Limb (tissue), 2 donors: ENCODE measurements at regions not wholly inside any gene's neighbourhood (a gene's known extent, or its start where the extent isn't known, plus 50 kb on each side); places are given as distances from the start of the nearest gene placed in this dataset.

Source experiments
- DNase-seq, 2 donors: peaks; one replicate each; pipeline ENCODE4 v3.0.0-alpha.2; 2016; ENCODE audit errors: extremely low spot score in 2 of 2

GRCh38 chr16:88284626-88285513, 97.9 kb upstream of the ZNF469 start:
- DNase-seq, result no peak

DNA sequence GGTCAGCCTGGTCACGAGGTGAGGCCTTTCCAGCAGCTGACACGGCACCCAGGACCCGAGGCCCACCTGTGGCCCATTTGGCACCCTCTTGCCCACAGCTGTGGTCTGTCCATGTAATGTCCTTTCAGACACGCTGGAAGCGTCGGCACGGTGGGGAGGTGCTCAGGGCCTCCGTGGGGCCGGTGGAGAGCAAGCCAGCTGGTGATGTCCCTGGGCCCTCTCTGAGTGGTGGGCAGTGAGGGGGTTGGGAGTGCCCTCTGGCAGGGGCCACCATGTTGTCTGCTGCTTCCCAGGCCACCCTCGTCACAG, 97.3 kb upstream of the ZNF469 start:
- no peak for DNase-seq

DNA sequence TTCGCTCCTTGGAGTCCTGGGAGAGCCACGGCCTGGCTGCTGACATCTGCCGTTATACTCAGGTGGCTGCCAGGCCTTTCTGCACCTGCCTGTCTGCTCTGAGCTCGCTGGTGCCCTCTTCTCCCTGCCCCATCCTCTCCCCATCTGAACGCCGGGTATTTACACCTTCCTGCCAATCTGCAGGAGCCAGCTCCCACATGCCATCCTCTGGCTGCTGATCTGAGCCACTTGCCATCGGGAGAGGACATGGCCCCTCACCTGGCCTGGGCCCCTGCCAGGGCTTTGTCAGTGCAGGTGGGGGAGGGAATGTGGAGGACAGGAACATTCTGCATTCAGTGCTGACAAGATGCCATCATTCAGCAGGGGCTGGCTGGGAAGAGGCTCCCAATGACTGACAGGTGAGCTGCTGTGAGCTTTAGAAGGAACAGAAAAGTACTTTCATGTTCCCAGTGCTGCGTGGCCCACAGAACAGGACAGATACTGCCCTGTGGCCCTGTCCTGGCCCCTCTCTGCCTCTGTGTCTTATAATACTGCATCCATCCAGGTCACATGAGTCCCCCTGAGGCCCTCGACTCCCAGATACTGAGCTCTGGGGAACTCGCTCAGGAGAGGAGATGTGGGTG, 96.3 kb upstream of the ZNF469 start:
- DNase-seq, result no peak

- DNase-seq, result no peak
Observed at GRCh38 chr16:88287219-88287618, 95.5 kb upstream of the ZNF469 start.

- DNase-seq, result no peak
Observed at GRCh38 chr16:88288303-88288702, 94.5 kb upstream of the ZNF469 start.

DNA sequence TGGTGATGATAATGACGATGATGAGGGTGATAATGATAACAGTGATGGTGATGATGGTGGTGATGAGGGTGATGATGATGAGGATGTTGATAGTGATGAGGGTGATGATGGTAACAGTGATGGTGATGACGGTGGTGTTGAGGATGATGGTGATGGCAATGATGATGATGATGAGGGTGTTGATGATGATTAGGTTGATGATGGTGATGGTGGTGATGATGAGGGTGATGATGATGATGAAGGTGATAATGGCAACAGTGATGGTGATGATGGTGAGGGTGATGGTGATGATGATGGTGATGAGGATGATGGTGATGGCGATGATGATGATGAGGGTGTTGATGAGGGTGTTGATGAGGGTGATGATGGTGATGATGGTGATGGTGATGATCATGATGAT, 93.8 kb upstream of the ZNF469 start:
- no peak for DNase-seq

GRCh38 chr16:88289561-88289960, 93.2 kb upstream of the ZNF469 start:
- DNase-seq, result no peak

DNA sequence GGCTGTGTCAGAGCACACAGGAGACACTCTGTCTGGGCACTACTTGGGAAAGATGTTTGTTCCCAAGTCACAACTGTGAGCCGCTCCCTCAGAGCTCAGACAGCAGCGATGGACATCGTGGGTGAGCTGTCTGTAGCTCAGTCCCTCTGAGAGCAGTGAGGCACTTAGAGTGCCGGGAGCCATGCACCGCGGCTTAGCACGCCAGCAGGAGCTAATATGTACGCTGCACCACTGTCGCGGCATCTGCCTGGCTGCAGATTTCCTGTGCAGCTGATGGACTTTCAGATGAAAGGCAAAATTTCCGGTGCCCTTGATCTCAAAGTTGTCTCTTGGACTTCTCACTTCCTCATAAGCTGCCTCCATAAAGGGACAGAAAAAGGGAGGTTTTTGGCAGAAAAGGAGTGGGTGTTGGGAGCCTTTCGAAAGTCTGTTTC, 92.8 kb upstream of the ZNF469 start:
- no peak for DNase-seq

DNA sequence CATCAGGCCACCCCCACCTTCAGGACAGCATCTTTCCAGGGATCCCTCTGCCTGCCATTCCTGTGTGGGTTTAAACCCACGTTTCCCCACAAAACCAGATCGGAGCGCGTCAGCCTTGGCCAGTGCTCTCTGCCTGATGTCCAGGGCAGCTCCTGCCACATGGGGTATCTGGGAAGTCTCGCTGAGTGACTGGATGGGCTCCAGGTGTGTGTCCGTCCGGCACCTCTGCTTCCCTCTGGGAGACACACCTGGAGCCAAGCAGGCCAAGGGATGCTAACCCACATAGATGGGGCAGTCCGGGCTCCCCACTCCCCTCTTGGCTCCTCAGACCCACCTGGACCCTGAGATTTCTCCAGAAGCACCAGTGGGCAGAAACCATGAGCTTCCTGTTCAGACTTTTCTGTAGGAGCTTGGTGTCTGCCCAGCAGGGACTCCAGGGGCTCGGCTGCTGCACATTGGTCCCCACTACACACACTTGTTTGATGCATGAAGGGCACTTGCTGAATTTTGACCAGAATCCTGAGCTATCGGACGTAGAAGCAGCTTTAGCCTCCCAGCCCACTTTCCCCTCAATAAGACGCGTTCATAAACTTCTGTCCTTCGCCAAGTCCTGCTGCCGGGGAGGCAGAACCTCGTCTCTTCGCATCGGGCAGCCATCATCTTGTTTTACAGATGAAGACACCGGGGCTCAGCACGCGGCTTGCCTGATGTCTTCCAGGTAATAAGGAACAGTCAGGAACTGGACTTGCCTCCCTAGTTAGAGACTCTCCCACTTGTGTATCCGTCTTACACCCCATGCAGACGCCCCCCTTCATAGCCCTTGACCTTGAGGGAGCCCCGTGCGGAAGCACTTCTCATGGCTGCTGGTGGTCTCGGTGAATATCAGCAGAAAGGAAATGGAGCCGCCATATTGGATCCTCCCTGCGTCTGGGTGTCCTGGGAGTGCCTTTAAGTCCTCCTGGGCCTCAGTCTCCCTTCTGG, 91.6 kb upstream of the ZNF469 start:
- no peak for DNase-seq

GRCh38 chr16:88292007-88292970, 90.5 kb upstream of the ZNF469 start:
- DNase-seq, result no peak

- no peak for DNase-seq
Observed at GRCh38 chr16:88293097-88293496, 89.7 kb upstream of the ZNF469 start.

DNA sequence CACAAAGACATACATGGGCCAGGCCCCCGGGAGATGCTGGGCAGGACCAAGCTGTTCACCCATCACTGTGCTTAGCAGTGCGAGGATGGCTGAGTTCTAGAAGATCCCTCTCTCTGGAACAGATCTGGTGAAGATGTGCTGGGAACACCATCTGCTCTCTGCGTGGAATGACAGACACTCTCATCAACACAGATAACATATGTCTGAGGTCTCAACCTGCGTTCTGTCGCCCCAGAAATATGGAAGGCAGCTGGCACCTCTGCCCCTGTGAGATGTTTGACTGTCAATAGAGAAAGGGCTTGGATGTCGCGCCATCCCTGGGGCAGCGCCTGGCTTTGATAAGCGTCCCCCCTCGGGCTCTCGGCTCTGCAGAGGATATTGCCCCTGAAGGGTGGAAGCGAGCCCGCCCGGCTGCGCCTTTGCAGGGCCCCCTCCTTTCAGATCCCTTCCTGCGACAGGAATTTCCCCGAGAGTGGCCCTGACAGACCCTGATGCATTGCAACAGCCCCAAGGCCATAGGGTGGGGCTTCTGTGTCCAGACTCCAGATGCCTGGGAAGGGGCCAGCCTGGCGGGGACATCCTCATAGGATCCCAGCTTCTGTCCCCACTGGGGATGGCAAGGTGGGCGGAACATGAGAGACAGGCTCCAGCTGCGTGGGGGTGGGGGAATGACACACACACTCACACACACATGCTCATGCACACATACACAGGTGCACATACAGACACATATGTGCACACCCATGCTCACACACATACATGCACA, 86.9 kb upstream of the ZNF469 start:
- no peak for DNase-seq

DNA sequence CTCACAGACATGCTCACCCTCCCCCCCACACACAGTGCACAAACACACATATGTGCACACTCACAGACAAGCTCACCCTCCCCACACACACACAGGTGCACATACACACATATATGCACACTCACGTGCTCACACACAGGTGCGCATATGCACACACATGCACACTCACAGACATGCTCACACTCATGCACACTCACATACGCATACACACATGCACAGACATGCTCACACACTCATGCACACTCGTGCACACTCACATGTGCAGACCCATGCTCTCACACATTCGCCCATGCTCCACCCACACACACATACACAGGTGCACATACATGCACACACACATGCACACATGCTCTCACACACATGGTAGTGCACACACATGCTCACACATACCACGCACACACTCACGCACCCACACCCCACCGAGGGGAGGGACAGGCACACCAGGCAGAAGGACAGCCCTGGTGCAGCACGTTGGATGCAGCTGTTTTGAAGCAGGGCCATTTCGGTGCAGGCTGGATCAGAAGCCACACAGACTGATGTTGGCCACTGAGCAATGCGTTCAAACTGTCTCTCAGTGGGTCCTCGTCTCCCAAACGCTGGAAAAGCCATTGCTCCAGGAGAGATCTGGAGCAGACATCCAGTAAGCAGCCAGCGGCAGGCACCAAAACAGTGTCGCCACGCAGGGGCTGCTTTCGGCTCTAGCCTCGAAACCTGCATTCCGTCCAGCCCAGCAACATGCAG, 86.2 kb upstream of the ZNF469 start:
- no peak for DNase-seq

- no peak for DNase-seq
Observed at GRCh38 chr16:88297178-88297720, 85.5 kb upstream of the ZNF469 start.

- DNase-seq, result no peak
Observed at GRCh38 chr16:88298181-88298832, 84.5 kb upstream of the ZNF469 start.

DNA sequence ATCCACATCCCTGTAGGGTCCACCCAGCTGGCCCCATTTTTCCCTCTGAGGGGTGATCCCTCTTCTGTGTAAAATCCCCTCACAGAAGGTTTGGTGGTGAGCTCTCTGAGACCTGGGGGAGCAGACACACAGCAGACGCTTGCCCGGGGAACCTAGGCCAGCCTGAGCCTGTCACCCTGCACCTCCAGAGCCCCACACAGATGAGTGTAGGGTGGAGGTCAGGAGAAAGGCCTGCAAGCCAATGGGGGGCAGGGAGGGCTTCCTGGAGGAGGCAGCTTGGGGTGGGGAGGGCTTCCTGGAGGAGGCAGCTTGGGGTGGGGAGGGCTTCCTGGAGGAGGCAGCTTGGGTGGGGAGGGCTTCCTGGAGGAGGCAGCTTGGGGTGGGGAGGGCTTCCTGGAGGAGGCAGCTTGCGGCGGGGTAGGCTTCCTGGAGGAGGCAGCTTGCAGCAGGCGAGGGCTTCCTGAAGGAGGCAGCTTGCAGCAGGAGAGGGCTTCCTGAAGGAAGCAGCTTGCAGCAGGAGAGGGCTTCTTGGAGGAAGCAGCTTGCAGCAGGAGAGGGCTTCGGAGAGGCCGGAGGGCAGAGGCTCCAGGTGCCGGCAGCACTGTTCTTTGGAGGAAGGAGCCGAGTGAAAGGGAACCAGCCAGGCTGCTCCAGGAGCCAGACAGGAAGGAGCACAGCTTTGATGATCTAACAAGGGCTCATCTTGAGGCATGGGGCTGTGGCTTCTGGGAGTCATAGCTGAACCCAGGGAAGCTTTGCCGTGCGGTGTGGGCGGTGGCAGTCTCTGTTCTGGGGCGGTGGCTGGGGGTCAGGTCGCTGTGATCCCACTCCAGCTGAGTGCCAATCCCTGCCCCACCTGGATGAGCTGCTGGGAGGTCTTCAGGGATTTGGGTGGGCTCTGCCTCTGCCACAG, 83.7 kb upstream of the ZNF469 start:
- no peak for DNase-seq

- no peak for DNase-seq
Observed at GRCh38 chr16:88299751-88300462, 82.9 kb upstream of the ZNF469 start.
